ENCODE measurements at regions not wholly inside any gene's neighbourhood (a gene's known extent, or its start where the extent isn't known, plus 50 kb on each side); places are given as distances from the start of the nearest gene placed in this dataset.

GRCh38 chr11:104694259-104695064 lies 203.8 kb downstream of the CASP12 start:
- no peak overlapping the region for H3K4me2 ChIP-seq (ENCODE audit: insufficient read depth in 1 of 2, low read depth in 2 of 2, low read length in 2 of 2)
- no peak overlapping the region for H3K9ac ChIP-seq (replicated peaks in 1 of 4; ENCODE audit: extremely low read depth in 1 of 4, low read depth in 3 of 4, low read length in 3 of 4)
- H2BK20ac ChIP-seq (ENCODE audit: low read length) = 0 out of 2 replicates have a peak overlapping the region, but pooled peaks have one; percentile 6
- no peak overlapping the region for H3K56ac ChIP-seq (replicated peaks; ENCODE audit: insufficient read length, low read depth, low read length)
- DNase-seq (ENCODE audit: low read depth in 1 of 2, low spot score in 2 of 2) (no peak), FAIRE-seq (no peak)
- no peaks in the 10 kb centered on the region for H4K20me1 ChIP-seq (replicated peaks in 1 of 2; ENCODE audit: control insufficient read depth in 1 of 2, insufficient read depth in 2 of 2, low read length in 2 of 2)
- H2AK5ac ChIP-seq (ENCODE audit: low read depth, low read length) = no peak overlapping the region
- H3K36me3 ChIP-seq (ENCODE audit: control insufficient read depth in 2 of 4, insufficient read depth in 4 of 4, low read length in 3 of 4) = no peaks in the 10 kb centered on the region
- no peak overlapping the region for H3K4ac ChIP-seq (replicated peaks; ENCODE audit: insufficient read length, low read depth, low read length)
- H3K9me3 ChIP-seq (ENCODE audit: insufficient read depth in 2 of 2, low read depth in 1 of 2, low read length in 1 of 2) = no peaks in the 10 kb centered on the region
- H2BK15ac ChIP-seq (ENCODE audit: low read length) = no peak overlapping the region
- H3K79me1 ChIP-seq (ENCODE audit: low read depth, low read length) = no peaks in the 10 kb centered on the region
- H3K14ac ChIP-seq (ENCODE audit: insufficient read length) = no peak overlapping the region
- H3K23ac ChIP-seq (ENCODE audit: insufficient read length) = no peak overlapping the region
- no peak overlapping the region for H4K5ac ChIP-seq (ENCODE audit: insufficient read length, low read depth, low read length)
- H4K8ac ChIP-seq (ENCODE audit: extremely low read depth, insufficient read depth, low read length) = no peak overlapping the region
- 88% methylated on average over 7 of the region's 7 CpGs; no CpG with 5 or more reads in 1 of the 2 experiments for WGBS, 2 experiments (ENCODE audit: extremely low coverage in 1 of 2, insufficient coverage in 1 of 2, insufficient read length in 1 of 2, insufficient replicate concordance in 2 of 2, low coverage in 1 of 2, low lambda C conversion rate in 2 of 2, missing lambda C conversion rate in 1 of 2)
- no peak overlapping the region for H3K4me3 ChIP-seq (ENCODE audit: extremely low read depth in 1 of 4, insufficient read depth in 2 of 4, low read depth in 3 of 4, low read length in 4 of 4)
- TF ChIP-seq E2F6 (IDR thresholded peaks at IDR 0.05) = no peak
- TF ChIP-seq NRF1 (IDR thresholded peaks at IDR 0.05; ENCODE audit: low read depth, low read length) = no peak
- no peak for TF ChIP-seq NANOG (IDR thresholded peaks at IDR 0.05; ENCODE audit: insufficient read depth, low read depth, low read length, poor library complexity, severe bottlenecking)
- no peak for TF ChIP-seq TBP (IDR thresholded peaks at IDR 0.05; ENCODE audit: low read depth, low read length)
- no peak for TF ChIP-seq CBX5 (IDR thresholded peaks at IDR 0.05; ENCODE audit: low read depth, low read length)
- no peak for TF ChIP-seq KDM1A (IDR thresholded peaks at IDR 0.05; ENCODE audit: borderline replicate concordance, low read length)
- TF ChIP-seq TEAD4 (IDR thresholded peaks at IDR 0.05; ENCODE audit: low read depth, low read length) = no peak
- TF ChIP-seq KDM4A (IDR thresholded peaks at IDR 0.05; ENCODE audit: low read depth, low read length, severe bottlenecking) = no peak
- H3K79me2 ChIP-seq (ENCODE audit: control insufficient read depth in 1 of 2, insufficient read depth in 2 of 2, low read length in 2 of 2) = no peaks in the 10 kb centered on the region
- no peaks in the 10 kb centered on the region; a peak in 1 of 7 replicates for H3K4me1 ChIP-seq (replicated peaks in 1 of 4; ENCODE audit: control insufficient read depth in 3 of 4, insufficient read depth in 4 of 4, low read length in 3 of 4)
- H3K23me2 ChIP-seq (ENCODE audit: low read depth, low read length) = no peaks in the 10 kb centered on the region
- no peak overlapping the region for H2BK120ac ChIP-seq (replicated peaks; ENCODE audit: low read depth, low read length)
- H2AFZ ChIP-seq (ENCODE audit: low read length) = peak overlapping the region; percentile 92; the same call in 1 of the 2 replicates
- ChIA-PET CTCF (ENCODE audit: partially characterized antibody) (interaction anchor here (0.8 kb wide), 1 partner anchor 15 kb away, joined by 3 read pairs; no protein-coding TSS in a partner anchor), POLR2A (ENCODE audit: partially characterized antibody) (no interaction called here)
- no peaks in the 10 kb centered on the region for H3K27me3 ChIP-seq (replicated peaks in 1 of 4; ENCODE audit: control insufficient read depth in 3 of 4, extremely low read depth in 1 of 4, insufficient read depth in 3 of 4, low read length in 3 of 4)
- H2BK5ac ChIP-seq (ENCODE audit: low read depth, low read length) = no peak overlapping the region
- H4K91ac ChIP-seq (replicated peaks; ENCODE audit: insufficient read length, low read length) = no peak overlapping the region
- no peak overlapping the region for H3K27ac ChIP-seq (ENCODE audit: low read depth, low read length)
- H3K18ac ChIP-seq (ENCODE audit: extremely low read depth, low read length) = no peak overlapping the region
- no peak overlapping the region for H2BK12ac ChIP-seq (ENCODE audit: low read depth, low read length)

Data from H1 (cell line).